Keratinocyte (primary cell): ENCODE measurements at regions not wholly inside any gene's neighbourhood (a gene's known extent, or its start where the extent isn't known, plus 50 kb on each side); places are given as distances from the start of the nearest gene placed in this dataset.
"Not testable (repeated sequence)": the region's sequence is repeated elsewhere in the genome, so short reads cannot be mapped to it uniquely, and the experiment has no call there.

Source experiments
- DNase-seq: peaks from one replicate; pipeline ENCODE4 v3.0.0-alpha.2; 2011; ENCODE audit warnings: low read depth, missing footprints, low spot score
- FAIRE-seq: peaks from 2 replicates; lab custom pipeline; 2011; peaks lifted over from hg19 to GRCh38; lab: Jason Lieb, UNC
- H2AFZ ChIP-seq: 2 replicates; pipeline ENCODE4 v1.6.0; 2012; ENCODE audit warnings: low read length, control low read depth, inconsistent platforms; ENCODE audit not compliant: control insufficient read depth
- H3K27ac ChIP-seq: 2 replicates; pipeline ENCODE4 v1.5.1; 2011; ENCODE audit warnings: low read length; ENCODE audit not compliant: control insufficient read depth, insufficient read depth
- H3K27me3 ChIP-seq: 3 replicates; pipeline ENCODE4 v1.6.0; 2011; ENCODE audit warnings: low read length; ENCODE audit not compliant: control insufficient read depth, insufficient read depth; ENCODE audit errors: extremely low read depth
- H3K36me3 ChIP-seq, 2 experiments: 2 replicates in 1 of 2; 3 replicates in 1 of 2; pipeline ENCODE4 v1.5.1; 2011; ENCODE audit warnings: low read length in 2 of 2, mild to moderate bottlenecking in 1 of 2; ENCODE audit not compliant: control insufficient read depth in 2 of 2, insufficient read depth in 2 of 2; ENCODE audit errors: extremely low read depth in 1 of 2
- H3K4me1 ChIP-seq: 3 replicates; pipeline ENCODE4 v1.5.1; 2011; ENCODE audit warnings: low read length; ENCODE audit not compliant: control insufficient read depth, insufficient read depth; ENCODE audit errors: extremely low read depth
- H3K4me2 ChIP-seq: 3 replicates; pipeline ENCODE4 v1.6.0; 2011; ENCODE audit warnings: low read depth, low read length; ENCODE audit not compliant: control insufficient read depth, insufficient read depth; ENCODE audit errors: extremely low read depth
- H3K4me3 ChIP-seq, 3 experiments: fragments of 200-600 bp in 1 of 3; sonication (generic) in 1 of 3; 2 replicates in 2 of 3; 3 replicates in 1 of 3; pipeline ENCODE4 v1.5.1; 2011 to 2016; ENCODE audit warnings: low read length in 3 of 3, mild to moderate bottlenecking in 3 of 3, control low read depth in 2 of 3, inconsistent platforms in 1 of 3, low read depth in 1 of 3, mixed read lengths in 1 of 3, mixed run types in 1 of 3, moderate library complexity in 1 of 3; ENCODE audit not compliant: control insufficient read depth in 2 of 3, insufficient read depth in 2 of 3; ENCODE audit errors: extremely low read depth in 1 of 3
- H3K79me2 ChIP-seq: 2 replicates; pipeline ENCODE4 v1.6.0; 2012; ENCODE audit warnings: low read length; ENCODE audit not compliant: control insufficient read depth, insufficient read depth
- H3K9ac ChIP-seq: 3 replicates; pipeline ENCODE4 v1.6.0; 2011; ENCODE audit warnings: low read length; ENCODE audit not compliant: control insufficient read depth, insufficient read depth; ENCODE audit errors: extremely low read depth
- H3K9me1 ChIP-seq: 3 replicates; pipeline ENCODE4 v1.6.0; 2011; ENCODE audit warnings: low read length; ENCODE audit not compliant: control insufficient read depth, insufficient read depth; ENCODE audit errors: extremely low read depth
- H3K9me3 ChIP-seq: 2 replicates; pipeline ENCODE4 v1.5.1; 2012; ENCODE audit warnings: low read depth, low read length; ENCODE audit not compliant: control insufficient read depth
- H4K20me1 ChIP-seq: 3 replicates; pipeline ENCODE4 v1.6.0; 2011; ENCODE audit warnings: low read length; ENCODE audit not compliant: control insufficient read depth, insufficient read depth; ENCODE audit errors: extremely low read depth
- CTCF ChIP-seq, 3 experiments: IDR thresholded peaks in 1 of 3; conservative IDR thresholded peaks in 1 of 3; optimal IDR thresholded peaks in 1 of 3; 2 replicates in 2 of 3; 3 replicates in 1 of 3; pipeline versions ENCODE3 to v1.5.1; 2011; ENCODE audit warnings: low read length in 3 of 3, mild to moderate bottlenecking in 3 of 3, moderate library complexity in 2 of 3, control low read depth in 1 of 3, inconsistent platforms in 1 of 3; ENCODE audit not compliant: insufficient read depth in 2 of 3; ENCODE audit errors: extremely low read depth in 1 of 3
- EZH2 ChIP-seq: IDR thresholded peaks from one replicate; pipeline ENCODE4 v1.6.1; 2012; ENCODE audit warnings: inconsistent platforms, mild to moderate bottlenecking, low read length, moderate library complexity
- dilution Hi-C: fragments of 300-500 bp; cut with MboI; formaldehyde crosslinking; loops from one replicate; pipeline ENCODE4 v1.7.0; 2020; ENCODE audit warnings: low sequenced_read_pairs; ENCODE audit not compliant: extremely low pct_ligation_motif_present

GRCh38 chr2:142734770-142735169 lies 142.7 kb upstream of the KYNU start:
- Histone ChIP-seq H3K36me3 (no peaks in the 10 kb centered on the region), H3K9me1 (no peaks in the 10 kb centered on the region), H4K20me1 (no peaks in the 10 kb centered on the region), H3K9ac (no peak overlapping the region), H3K79me2 (no peaks in the 10 kb centered on the region), H3K27ac (no peak overlapping the region), H3K4me2 (no peak overlapping the region), H3K4me1 (no peaks in the 10 kb centered on the region), H2AFZ (no peak overlapping the region), H3K9me3 (no peaks in the 10 kb centered on the region), H3K4me3 (no peak overlapping the region), H3K27me3 (no peaks in the 10 kb centered on the region)
- DNase-seq, result no peak
- no peak for FAIRE-seq
- no peak for TF ChIP-seq CTCF (optimal IDR thresholded peaks at IDR 0.05 in 1 of 3, IDR thresholded peaks at IDR 0.05 in 1 of 3, conservative IDR thresholded peaks at IDR 0.05 in 1 of 3; ENCODE audit: extremely low read depth in 1 of 3, insufficient read depth in 2 of 3, low read length in 3 of 3)
- TF ChIP-seq EZH2, result no peak
- dilution Hi-C loops, result no loop called here

GRCh38 chr2:142734231-142734630 lies 143.2 kb upstream of the KYNU start:
- H3K4me2 ChIP-seq, result no peak overlapping the region
- H3K79me2 ChIP-seq, result no peaks in the 10 kb centered on the region
- H3K27ac ChIP-seq, result no peak overlapping the region
- H4K20me1 ChIP-seq, result no peaks in the 10 kb centered on the region
- H2AFZ ChIP-seq, result no peak overlapping the region
- H3K36me3 ChIP-seq, result no peaks in the 10 kb centered on the region
- TF ChIP-seq CTCF (optimal IDR thresholded peaks at IDR 0.05 in 1 of 3, IDR thresholded peaks at IDR 0.05 in 1 of 3, conservative IDR thresholded peaks at IDR 0.05 in 1 of 3; ENCODE audit: extremely low read depth in 1 of 3, insufficient read depth in 2 of 3, low read length in 3 of 3) (peak in 2 of 3 experiments; percentile 11 to 24), EZH2 (no peak)
- no peak overlapping the region for H3K9ac ChIP-seq
- no peaks in the 10 kb centered on the region for H3K4me1 ChIP-seq
- no peak overlapping the region for H3K4me3 ChIP-seq
- H3K9me3 ChIP-seq, result no peaks in the 10 kb centered on the region
- DNase-seq, result no peak
- dilution Hi-C loops, result no loop called here
- FAIRE-seq, result no peak
- H3K27me3 ChIP-seq, result no peaks in the 10 kb centered on the region
- H3K9me1 ChIP-seq, result no peaks in the 10 kb centered on the region

GRCh38 chr2:142729814-142730213 lies 147.7 kb upstream of the KYNU start:
- DNase-seq, H3K4me1 ChIP-seq, H3K9me1 ChIP-seq, H3K9me3 ChIP-seq, H3K36me3 ChIP-seq, FAIRE-seq, H2AFZ ChIP-seq, H3K4me3 ChIP-seq, H3K4me2 ChIP-seq, H3K27me3 ChIP-seq, H3K27ac ChIP-seq, H3K9ac ChIP-seq, H3K79me2 ChIP-seq, H4K20me1 ChIP-seq, dilution Hi-C loops: not testable (repeated sequence)

GRCh38 chr2:142727821-142728478 lies 149.5 kb upstream of the KYNU start:
- H3K9ac ChIP-seq, H3K36me3 ChIP-seq, H3K9me1 ChIP-seq, DNase-seq, H3K4me3 ChIP-seq, dilution Hi-C loops, H3K4me2 ChIP-seq, H3K27ac ChIP-seq, H4K20me1 ChIP-seq, H3K4me1 ChIP-seq, H3K9me3 ChIP-seq, H3K27me3 ChIP-seq, H3K79me2 ChIP-seq, H2AFZ ChIP-seq, FAIRE-seq: not testable (repeated sequence)
